Astrocyte of the hippocampus (primary cell): ENCODE measurements at regions not wholly inside any gene's neighbourhood (a gene's known extent, or its start where the extent isn't known, plus 50 kb on each side); places are given as distances from the start of the nearest gene placed in this dataset.

Source experiments
- DNase-seq: peaks from one replicate; pipeline ENCODE4 v3.0.0; 2011; ENCODE audit warnings: low read depth, low spot score

GRCh38 chr11:15901790-15902189 lies 454.6 kb downstream of the SOX6 start:
- DNase-seq, result no peak

- DNase-seq, result no peak
Measured at GRCh38 chr11:15903246-15903645, 453.1 kb downstream of the SOX6 start.

DNA sequence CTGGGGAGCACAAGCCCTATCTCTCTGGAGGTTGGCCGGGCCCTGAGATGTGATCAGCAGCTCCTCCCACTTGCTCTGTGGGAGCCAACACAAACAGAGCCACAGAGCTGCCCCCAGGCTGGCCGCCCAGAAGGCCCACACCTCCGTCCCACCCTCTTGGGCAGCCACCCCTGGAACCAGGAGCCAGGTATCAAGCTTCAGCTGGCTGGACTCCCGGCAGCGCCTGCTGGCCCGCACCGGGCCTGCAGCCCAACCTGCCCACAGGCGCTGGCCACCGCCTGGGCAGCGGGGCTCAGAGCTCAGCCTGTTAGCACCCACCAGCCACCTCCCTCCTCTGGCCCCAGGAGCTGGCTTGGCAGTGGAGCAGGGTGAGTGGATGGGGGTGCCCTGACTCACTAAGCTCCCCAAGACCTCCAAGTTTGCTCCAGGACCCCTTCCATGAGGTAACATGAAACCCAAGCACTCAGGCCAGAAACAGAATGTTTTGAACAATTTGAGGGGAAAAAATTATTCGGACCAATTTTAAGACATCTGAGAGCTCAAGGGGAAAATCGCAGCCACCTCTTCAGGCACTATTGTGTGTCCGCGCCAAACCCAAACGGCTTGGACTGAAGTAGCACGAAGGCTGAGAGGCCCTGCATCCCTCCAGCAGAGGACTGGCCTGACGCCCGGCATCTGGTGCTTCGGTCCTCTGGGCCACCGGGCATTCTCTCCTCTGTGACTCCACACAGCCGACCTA lies 450.8 kb downstream of the SOX6 start:
- DNase-seq, result no peak

DNA sequence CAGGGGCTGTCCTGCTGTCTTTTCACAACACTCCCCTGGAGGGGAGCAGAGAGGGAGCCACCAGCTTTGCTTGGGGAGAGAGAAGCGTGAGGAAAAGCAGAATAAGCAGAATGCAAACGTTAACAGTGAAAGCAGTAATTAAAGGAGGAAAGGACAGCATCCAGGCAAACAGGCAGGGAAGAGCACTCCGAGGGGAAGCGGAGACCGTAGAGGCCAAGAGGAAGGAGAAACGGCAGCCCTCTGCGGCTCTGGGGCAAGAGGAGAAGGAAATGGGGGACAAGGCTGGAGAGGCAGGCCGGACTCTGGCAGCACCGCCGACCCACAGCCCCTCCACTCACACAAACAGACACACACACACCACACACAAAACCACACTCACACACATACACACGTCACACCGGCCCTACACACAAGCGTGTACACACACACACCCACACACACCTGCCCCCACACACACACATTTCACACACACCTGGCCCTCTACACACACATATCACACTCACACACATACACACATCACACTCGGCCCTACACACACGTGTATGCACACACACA lies 449.8 kb downstream of the SOX6 start:
- DNase-seq, result no peak

DNA sequence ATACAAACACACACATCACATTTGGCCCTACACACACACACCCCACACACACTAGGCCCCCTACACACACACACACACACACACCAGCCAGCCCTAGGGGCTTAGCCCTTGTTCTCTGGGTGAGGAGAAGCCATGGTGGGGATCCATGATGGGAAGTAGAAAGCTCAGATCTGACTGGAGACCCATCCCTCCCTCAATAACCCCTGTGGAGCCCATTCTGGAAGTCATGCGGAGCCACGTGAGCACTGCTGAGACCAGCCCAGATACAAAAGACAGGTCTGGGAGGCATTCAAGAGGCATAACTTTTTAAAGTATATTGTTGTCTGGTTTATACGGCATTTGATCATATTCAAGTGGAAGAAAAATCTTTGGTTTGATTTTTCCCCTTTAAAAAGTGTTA lies 448.5 kb downstream of the SOX6 start:
- no peak for DNase-seq

GRCh38 chr11:15909937-15910598 lies 446.3 kb downstream of the SOX6 start:
- no peak for DNase-seq

- DNase-seq, result no peak
Measured at GRCh38 chr11:15910761-15911160, 445.6 kb downstream of the SOX6 start.

GRCh38 chr11:15911377-15912044 lies 444.8 kb downstream of the SOX6 start:
- peak; percentile 15 for DNase-seq

DNA sequence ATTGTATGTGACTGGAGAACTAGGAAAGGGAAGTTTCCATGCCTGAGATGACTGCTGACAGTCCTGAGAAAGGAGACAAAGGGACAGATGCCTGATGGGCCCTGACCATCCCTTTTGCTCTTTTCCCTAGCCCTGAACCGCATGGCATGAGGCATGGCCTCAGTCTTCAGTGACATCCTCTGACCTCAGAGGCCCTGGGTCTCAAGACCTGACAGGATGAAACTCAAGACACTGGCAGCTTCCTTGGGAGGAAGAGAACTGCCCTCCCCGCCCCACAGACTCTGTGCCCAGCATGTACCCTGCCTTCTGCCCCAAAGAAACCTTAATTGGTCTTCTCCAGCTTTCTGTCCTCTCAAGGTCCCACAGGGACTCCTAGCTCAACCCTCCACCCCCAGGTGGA lies 444.1 kb downstream of the SOX6 start:
- DNase-seq, result no peak

DNA sequence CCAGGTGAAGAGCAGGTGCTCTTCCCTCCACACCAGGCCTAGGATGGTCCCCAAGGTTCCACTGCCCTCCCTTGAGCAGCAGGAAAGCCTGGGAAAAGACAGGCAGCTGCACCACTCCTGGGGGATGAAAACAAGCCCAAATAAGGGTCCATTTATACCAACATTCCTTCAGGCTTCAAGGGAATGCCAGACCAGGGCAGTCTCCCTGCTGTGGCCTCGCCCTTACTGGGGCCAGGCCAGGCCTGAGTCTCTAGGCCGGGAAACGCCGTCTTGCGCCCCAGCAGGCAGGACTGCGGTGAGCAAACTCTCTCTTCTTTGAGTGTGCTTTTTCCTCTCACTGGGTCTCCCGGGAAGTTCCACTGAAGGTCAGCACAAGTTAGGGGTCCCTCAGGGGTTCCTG lies 443.5 kb downstream of the SOX6 start:
- peak; percentile 50 for DNase-seq

GRCh38 chr11:15913261-15913660 lies 443.1 kb downstream of the SOX6 start:
- no peak for DNase-seq
